ENCODE measurements at regions not wholly inside any gene's neighbourhood (a gene's known extent, or its start where the extent isn't known, plus 50 kb on each side); places are given as distances from the start of the nearest gene placed in this dataset.

DNA sequence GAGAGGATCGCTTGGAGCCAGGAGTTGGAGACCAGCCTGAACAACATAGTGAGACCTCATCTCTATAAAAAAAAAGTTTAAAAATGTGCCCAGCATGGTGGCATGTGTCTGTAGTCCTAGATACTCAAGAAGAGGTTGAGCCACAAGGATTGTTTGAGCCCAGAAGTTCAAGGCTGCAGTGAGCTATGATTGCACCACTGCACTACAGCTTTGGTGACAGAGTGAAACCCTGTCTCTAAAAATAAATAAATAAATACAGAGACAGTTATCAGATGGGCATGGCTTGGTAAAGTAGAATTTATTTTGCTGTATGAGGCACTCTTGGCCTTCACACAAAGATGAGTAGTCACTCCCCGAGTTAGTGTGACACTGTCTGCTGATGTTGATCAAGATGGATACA lies 54.1 kb upstream of the SPRY1 start:
- TF ChIP-seq EZH2 (IDR thresholded peaks at IDR 0.05; ENCODE audit: borderline replicate concordance, low read depth, low read length, severe bottlenecking): no peak
- TF ChIP-seq, protein P1, sequence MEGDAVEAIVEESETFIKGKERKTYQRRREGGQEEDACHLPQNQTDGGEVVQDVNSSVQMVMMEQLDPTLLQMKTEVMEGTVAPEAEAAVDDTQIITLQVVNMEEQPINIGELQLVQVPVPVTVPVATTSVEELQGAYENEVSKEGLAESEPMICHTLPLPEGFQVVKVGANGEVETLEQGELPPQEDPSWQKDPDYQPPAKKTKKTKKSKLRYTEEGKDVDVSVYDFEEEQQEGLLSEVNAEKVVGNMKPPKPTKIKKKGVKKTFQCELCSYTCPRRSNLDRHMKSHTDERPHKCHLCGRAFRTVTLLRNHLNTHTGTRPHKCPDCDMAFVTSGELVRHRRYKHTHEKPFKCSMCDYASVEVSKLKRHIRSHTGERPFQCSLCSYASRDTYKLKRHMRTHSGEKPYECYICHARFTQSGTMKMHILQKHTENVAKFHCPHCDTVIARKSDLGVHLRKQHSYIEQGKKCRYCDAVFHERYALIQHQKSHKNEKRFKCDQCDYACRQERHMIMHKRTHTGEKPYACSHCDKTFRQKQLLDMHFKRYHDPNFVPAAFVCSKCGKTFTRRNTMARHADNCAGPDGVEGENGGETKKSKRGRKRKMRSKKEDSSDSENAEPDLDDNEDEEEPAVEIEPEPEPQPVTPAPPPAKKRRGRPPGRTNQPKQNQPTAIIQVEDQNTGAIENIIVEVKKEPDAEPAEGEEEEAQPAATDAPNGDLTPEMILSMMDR (IDR thresholded peaks at IDR 0.05; ENCODE audit: borderline replicate concordance, extremely low read depth, low read length, poor library complexity, severe bottlenecking): no peak
- H3K36me3 ChIP-seq (ENCODE audit: insufficient read depth, low read length): no peaks in the 10 kb centered on the region
- H3K4me2 ChIP-seq (ENCODE audit: insufficient read depth, low read length): no peak overlapping the region
- no peaks in the 10 kb centered on the region for H3K9me3 ChIP-seq (ENCODE audit: insufficient read depth, low read length, severe bottlenecking)
- H3K4me3 ChIP-seq (ENCODE audit: low read depth in 1 of 2, low read length in 2 of 2): no peak overlapping the region
- H3K4me1 ChIP-seq (ENCODE audit: insufficient read depth, low read length): no peaks in the 10 kb centered on the region
- H3K27ac ChIP-seq (ENCODE audit: low read length): no peak overlapping the region
- DNase-seq (no peak), ATAC-seq (ENCODE audit: insufficient read depth, low read depth) (no peak)
- no peak overlapping the region for H2AFZ ChIP-seq (ENCODE audit: low read depth, low read length)
- no peaks in the 10 kb centered on the region for H3K27me3 ChIP-seq (ENCODE audit: insufficient read depth, low read length, poor library complexity)
- no peak overlapping the region for H3K9ac ChIP-seq (ENCODE audit: low read depth, low read length)
- H4K20me1 ChIP-seq (ENCODE audit: insufficient read depth, low read length): no peaks in the 10 kb centered on the region
- no peaks in the 10 kb centered on the region for H3K79me2 ChIP-seq (ENCODE audit: insufficient read depth, low read length)

DNA sequence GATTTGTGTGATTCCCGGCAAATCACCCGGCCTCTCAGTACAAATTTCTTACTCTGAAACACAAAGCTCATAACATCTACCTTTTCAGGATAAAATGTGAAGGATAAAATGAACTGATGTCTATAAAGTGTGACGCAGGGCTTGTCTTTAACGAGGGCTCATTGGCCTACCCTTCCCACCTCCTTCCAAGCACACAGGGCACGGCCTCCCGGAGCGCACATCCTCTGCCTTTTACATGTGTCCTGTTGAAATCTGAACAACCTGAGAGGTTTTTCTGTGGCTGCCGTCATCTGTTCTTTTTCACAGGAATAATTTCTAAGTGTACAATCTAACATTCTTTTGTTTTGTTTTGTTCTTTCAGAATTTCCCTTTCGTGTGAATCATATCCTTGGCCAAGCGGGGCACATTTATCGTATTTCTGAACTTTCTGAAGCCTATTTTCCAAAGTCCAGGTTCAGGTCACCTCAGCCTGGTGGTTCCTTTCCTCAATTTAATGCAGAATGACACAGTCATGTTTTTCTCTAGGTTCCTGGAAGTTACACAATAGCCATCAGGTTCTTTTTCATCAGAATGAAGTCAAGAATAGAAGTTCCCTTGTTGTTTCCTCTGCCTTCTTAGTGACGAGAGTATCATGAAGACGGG lies 53.1 kb upstream of the SPRY1 start:
- H3K36me3 ChIP-seq (ENCODE audit: insufficient read depth, low read length): no peaks in the 10 kb centered on the region
- no peaks in the 10 kb centered on the region for H3K4me1 ChIP-seq (ENCODE audit: insufficient read depth, low read length)
- H4K20me1 ChIP-seq (ENCODE audit: insufficient read depth, low read length): no peaks in the 10 kb centered on the region
- no peaks in the 10 kb centered on the region for H3K27me3 ChIP-seq (ENCODE audit: insufficient read depth, low read length, poor library complexity)
- no peak overlapping the region for H3K9ac ChIP-seq (ENCODE audit: low read depth, low read length)
- DNase-seq: no peak
- H3K4me3 ChIP-seq (ENCODE audit: low read depth in 1 of 2, low read length in 2 of 2): no peak overlapping the region
- H3K79me2 ChIP-seq (ENCODE audit: insufficient read depth, low read length): no peaks in the 10 kb centered on the region
- H3K9me3 ChIP-seq (ENCODE audit: insufficient read depth, low read length, severe bottlenecking): no peaks in the 10 kb centered on the region
- ATAC-seq (ENCODE audit: insufficient read depth, low read depth): no peak
- no peak overlapping the region for H3K4me2 ChIP-seq (ENCODE audit: insufficient read depth, low read length)
- no peak overlapping the region for H3K27ac ChIP-seq (ENCODE audit: low read length)
- no peak for TF ChIP-seq EZH2 (IDR thresholded peaks at IDR 0.05; ENCODE audit: borderline replicate concordance, low read depth, low read length, severe bottlenecking)
- TF ChIP-seq, protein P1 (IDR thresholded peaks at IDR 0.05; ENCODE audit: borderline replicate concordance, extremely low read depth, low read length, poor library complexity, severe bottlenecking): no peak
- no peak overlapping the region for H2AFZ ChIP-seq (ENCODE audit: low read depth, low read length)

GRCh38 chr4:123345137-123345934 lies 51.3 kb upstream of the SPRY1 start:
- Histone ChIP-seq H3K27me3 (ENCODE audit: insufficient read depth, low read length, poor library complexity) (no peaks in the 10 kb centered on the region), H3K4me1 (ENCODE audit: insufficient read depth, low read length) (no peaks in the 10 kb centered on the region), H4K20me1 (ENCODE audit: insufficient read depth, low read length) (no peaks in the 10 kb centered on the region), H3K9me3 (ENCODE audit: insufficient read depth, low read length, severe bottlenecking) (no peaks in the 10 kb centered on the region), H3K36me3 (ENCODE audit: insufficient read depth, low read length) (no peaks in the 10 kb centered on the region), H2AFZ (ENCODE audit: low read depth, low read length) (no peak overlapping the region), H3K4me3 (ENCODE audit: low read depth in 1 of 2, low read length in 2 of 2) (no peak overlapping the region), H3K9ac (ENCODE audit: low read depth, low read length) (no peak overlapping the region), H3K4me2 (ENCODE audit: insufficient read depth, low read length) (no peak overlapping the region), H3K79me2 (ENCODE audit: insufficient read depth, low read length) (no peaks in the 10 kb centered on the region), H3K27ac (ENCODE audit: low read length) (no peak overlapping the region)
- ATAC-seq (ENCODE audit: insufficient read depth, low read depth) (no peak), DNase-seq (no peak)
- no peak for TF ChIP-seq EZH2 (IDR thresholded peaks at IDR 0.05; ENCODE audit: borderline replicate concordance, low read depth, low read length, severe bottlenecking)
- TF ChIP-seq, protein P1 (IDR thresholded peaks at IDR 0.05; ENCODE audit: borderline replicate concordance, extremely low read depth, low read length, poor library complexity, severe bottlenecking): no peak
